PC-9 (cell line): ENCODE measurements at regions not wholly inside any gene's neighbourhood (a gene's known extent, or its start where the extent isn't known, plus 50 kb on each side); places are given as distances from the start of the nearest gene placed in this dataset.

Experiments
- EZH2 ChIP-seq: fragments of 200-600 bp; sonication (generic); IDR thresholded peaks from 2 replicates; pipeline ENCODE4 v1.8.0; 2017; ENCODE audit warnings: antibody characterized with exemption, low read depth
- TF ChIP-seq, protein P1 (sequence below): fragments of 200-600 bp; sonication (generic); conservative IDR thresholded peaks from 2 replicates; pipeline ENCODE4 v1.6.1; 2017; ENCODE audit warnings: mixed run types, antibody characterized with exemption, mild to moderate bottlenecking, moderate library complexity

DNA sequence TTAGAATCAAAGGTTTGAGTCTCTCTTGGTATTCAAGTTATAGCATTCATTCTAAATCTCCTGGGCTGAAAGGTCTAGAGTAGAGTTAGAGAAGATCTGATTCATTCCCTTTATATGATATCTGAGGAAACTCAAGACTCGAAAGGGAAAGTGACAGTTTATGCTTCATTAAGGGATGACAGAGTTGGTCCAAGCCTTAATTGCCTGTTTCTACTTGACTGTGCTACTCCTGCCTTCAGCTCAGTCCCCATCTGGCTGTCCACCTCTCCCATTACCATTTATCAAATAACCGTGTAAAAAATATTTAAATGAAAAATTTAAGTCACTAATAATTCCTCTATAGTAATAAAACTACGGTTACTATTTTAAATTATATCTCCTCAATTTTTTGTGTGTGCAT is 537.1 kb upstream of the MEX3C start:
- TF ChIP-seq, protein P1, sequence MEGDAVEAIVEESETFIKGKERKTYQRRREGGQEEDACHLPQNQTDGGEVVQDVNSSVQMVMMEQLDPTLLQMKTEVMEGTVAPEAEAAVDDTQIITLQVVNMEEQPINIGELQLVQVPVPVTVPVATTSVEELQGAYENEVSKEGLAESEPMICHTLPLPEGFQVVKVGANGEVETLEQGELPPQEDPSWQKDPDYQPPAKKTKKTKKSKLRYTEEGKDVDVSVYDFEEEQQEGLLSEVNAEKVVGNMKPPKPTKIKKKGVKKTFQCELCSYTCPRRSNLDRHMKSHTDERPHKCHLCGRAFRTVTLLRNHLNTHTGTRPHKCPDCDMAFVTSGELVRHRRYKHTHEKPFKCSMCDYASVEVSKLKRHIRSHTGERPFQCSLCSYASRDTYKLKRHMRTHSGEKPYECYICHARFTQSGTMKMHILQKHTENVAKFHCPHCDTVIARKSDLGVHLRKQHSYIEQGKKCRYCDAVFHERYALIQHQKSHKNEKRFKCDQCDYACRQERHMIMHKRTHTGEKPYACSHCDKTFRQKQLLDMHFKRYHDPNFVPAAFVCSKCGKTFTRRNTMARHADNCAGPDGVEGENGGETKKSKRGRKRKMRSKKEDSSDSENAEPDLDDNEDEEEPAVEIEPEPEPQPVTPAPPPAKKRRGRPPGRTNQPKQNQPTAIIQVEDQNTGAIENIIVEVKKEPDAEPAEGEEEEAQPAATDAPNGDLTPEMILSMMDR = no peak
- TF ChIP-seq EZH2 = no peak
